IMR-90 (cell line): ENCODE measurements at regions not wholly inside any gene's neighbourhood (a gene's known extent, or its start where the extent isn't known, plus 50 kb on each side); places are given as distances from the start of the nearest gene placed in this dataset.

Experiments
- ATAC-seq: fragments of 200-7000 bp; cut with Tn5 transposase; 2 replicates; pipeline ENCODE4 v1.9.1; 2020; ENCODE audit warnings: low read depth, mild to moderate bottlenecking, moderate library complexity
- BruUV-seq: library from RNA; stranded (reverse); fragments of 400-500 nt; replicated peaks from 2 replicates; lab custom pipeline; 2021; lab: Mats Ljungman, UMichigan
- CTCF ChIA-PET: fragments of 300-600 bp; formaldehyde crosslinking; extraction: SDS; loops from one replicate; lab custom pipeline; 2021; ENCODE audit warnings: antibody characterized with exemption; lab: Yijun Ruan, JAX
- POLR2A ChIA-PET: fragments of 300-600 bp; sonication (Branson Sonifier 250); formaldehyde crosslinking; loops from one replicate; lab custom pipeline; 2022; ENCODE audit warnings: antibody characterized with exemption; ENCODE audit not compliant: unreplicated experiment; lab: Charles Lee
- DNase-seq: peaks from one replicate; pipeline ENCODE4 v3.0.0; 2013
- H2AFZ ChIP-seq: replicated peaks from 2 replicates; pipeline ENCODE3; 2013; ENCODE audit warnings: low read length, mild to moderate bottlenecking; ENCODE audit not compliant: poor library complexity
- H2AK5ac ChIP-seq: 2 replicates; pipeline ENCODE4 v1.6.1; 2013; ENCODE audit warnings: low read depth, low read length, inconsistent platforms
- H2AK9ac ChIP-seq: replicated peaks from 2 replicates; pipeline ENCODE3; 2013; ENCODE audit warnings: mild to moderate bottlenecking, low read depth, low read length, moderate library complexity; ENCODE audit not compliant: poor library complexity
- H2BK120ac ChIP-seq: 2 replicates; pipeline ENCODE4 v1.6.1; 2013; ENCODE audit warnings: low read depth, low read length, inconsistent platforms
- H2BK15ac ChIP-seq: 3 replicates; pipeline ENCODE4 v1.6.1; 2013; ENCODE audit warnings: low read depth, low read length, inconsistent platforms
- H2BK20ac ChIP-seq: 2 replicates; pipeline ENCODE4 v1.6.1; 2013; ENCODE audit warnings: low read depth, mild to moderate bottlenecking, inconsistent platforms, low read length, moderate library complexity
- H2BK5ac ChIP-seq: 2 replicates; pipeline ENCODE4 v1.6.1; 2013; ENCODE audit warnings: mild to moderate bottlenecking, low read depth, low read length, inconsistent platforms; ENCODE audit not compliant: poor library complexity, severe bottlenecking
- H3K14ac ChIP-seq: replicated peaks from 2 replicates; pipeline ENCODE4 v1.6.1; 2013; ENCODE audit warnings: low read depth, low read length, inconsistent platforms
- H3K18ac ChIP-seq: 2 replicates; pipeline ENCODE4 v1.6.1; 2013; ENCODE audit warnings: low read depth, low read length, control low read depth
- H3K23ac ChIP-seq: 2 replicates; pipeline ENCODE4 v1.6.1; 2013; ENCODE audit warnings: low read depth, low read length, inconsistent platforms
- H3K27ac ChIP-seq: 2 replicates; pipeline ENCODE4 v1.5.1; 2013; ENCODE audit warnings: mild to moderate bottlenecking, control low read depth, low read length; ENCODE audit not compliant: insufficient read depth
- H3K27me3 ChIP-seq: 2 replicates; pipeline ENCODE4 v1.6.1; 2013; ENCODE audit warnings: low read length; ENCODE audit not compliant: control insufficient read depth, insufficient read depth
- H3K36me3 ChIP-seq: 2 replicates; pipeline ENCODE4 v1.6.1; 2013; ENCODE audit warnings: low read length, mixed read lengths; ENCODE audit not compliant: control insufficient read depth, insufficient read depth
- H3K4ac ChIP-seq: 2 replicates; pipeline ENCODE4 v1.6.1; 2013; ENCODE audit warnings: low read depth, low read length, inconsistent platforms
- H3K4me1 ChIP-seq: 2 replicates; pipeline ENCODE4 v1.6.1; 2013; ENCODE audit warnings: low read length, mixed read lengths; ENCODE audit not compliant: control insufficient read depth, insufficient read depth
- H3K4me2 ChIP-seq: 2 replicates; pipeline ENCODE4 v1.6.1; 2013; ENCODE audit warnings: low read depth, mild to moderate bottlenecking, control low read depth, low read length, moderate library complexity
- H3K4me3 ChIP-seq: 2 replicates; pipeline ENCODE4 v1.5.1; 2013; ENCODE audit warnings: low read depth, mild to moderate bottlenecking, control low read depth, low read length, moderate library complexity; ENCODE audit not compliant: insufficient read depth
- H3K56ac ChIP-seq: 2 replicates; pipeline ENCODE4 v1.6.1; 2013; ENCODE audit warnings: low read length, inconsistent platforms; ENCODE audit not compliant: insufficient read depth; ENCODE audit errors: extremely low read depth
- H3K79me1 ChIP-seq, 2 experiments: 2 replicates each; pipeline ENCODE4 v1.6.1; 2013; ENCODE audit warnings: low read length in 2 of 2, inconsistent platforms in 1 of 2, low read depth in 1 of 2
- H3K9ac ChIP-seq: 2 replicates; pipeline ENCODE4 v1.6.1; 2013; ENCODE audit warnings: low read depth, low read length, control low read depth
- H3K9me1 ChIP-seq: 2 replicates; pipeline ENCODE4 v1.6.1; 2013; ENCODE audit warnings: low read length, inconsistent platforms; ENCODE audit not compliant: insufficient read depth
- H3K9me3 ChIP-seq: 2 replicates; pipeline ENCODE4 v1.6.1; 2013; ENCODE audit warnings: low read length; ENCODE audit not compliant: control insufficient read depth, insufficient read depth
- H4K20me1 ChIP-seq: 2 replicates; pipeline ENCODE4 v1.6.1; 2013; ENCODE audit warnings: low read length, inconsistent platforms; ENCODE audit not compliant: insufficient read depth
- H4K5ac ChIP-seq: 2 replicates; pipeline ENCODE4 v1.6.1; 2013; ENCODE audit warnings: mild to moderate bottlenecking, low read depth, low read length, control low read depth
- H4K8ac ChIP-seq, 2 experiments: 2 replicates each; pipeline ENCODE4 v1.6.1; 2013; ENCODE audit warnings: low read depth in 2 of 2, low read length in 2 of 2, control low read depth in 1 of 2, inconsistent platforms in 1 of 2
- H4K91ac ChIP-seq: 2 replicates; pipeline ENCODE4 v1.6.1; 2013; ENCODE audit warnings: low read depth, low read length, inconsistent platforms; ENCODE audit not compliant: insufficient read depth
- CEBPB ChIP-seq: IDR thresholded peaks from 2 replicates; pipeline ENCODE4 v1.6.1; 2012; ENCODE audit warnings: low read depth, low read length, improper control_type of control experiment
- CHD1 ChIP-seq: IDR thresholded peaks from 2 replicates; pipeline ENCODE4 v1.6.1; 2012; ENCODE audit warnings: low read depth, low read length, improper control_type of control experiment
- ELK1 ChIP-seq: fragments of 150-350 bp; IDR thresholded peaks from 2 replicates; pipeline ENCODE4 v1.6.1; 2016; ENCODE audit warnings: low read depth, mild to moderate bottlenecking, low read length, moderate library complexity, borderline replicate concordance
- MAFK ChIP-seq: IDR thresholded peaks from 2 replicates; pipeline ENCODE4 v1.6.1; 2012; ENCODE audit warnings: low read depth, low read length, improper control_type of control experiment
- MAZ ChIP-seq: IDR thresholded peaks from 2 replicates; pipeline ENCODE4 v1.6.1; 2012; ENCODE audit warnings: low read depth, mild to moderate bottlenecking, low read length, improper control_type of control experiment, moderate library complexity, borderline replicate concordance
- POLR2A ChIP-seq: IDR thresholded peaks from 2 replicates; pipeline ENCODE4 v1.6.1; 2012; ENCODE audit warnings: mild to moderate bottlenecking, low read depth, low read length
- RCOR1 ChIP-seq: IDR thresholded peaks from 2 replicates; pipeline ENCODE4 v1.6.1; 2012; ENCODE audit warnings: mild to moderate bottlenecking, low read length, improper control_type of control experiment; ENCODE audit not compliant: insufficient replicate concordance
- RFX5 ChIP-seq: IDR thresholded peaks from 2 replicates; pipeline ENCODE4 v1.8.0; 2012; ENCODE audit warnings: low read depth, mild to moderate bottlenecking, low read length, moderate library complexity
- SMC3 ChIP-seq: fragments of 150-350 bp; IDR thresholded peaks from 2 replicates; pipeline ENCODE4 v1.6.1; 2016; ENCODE audit warnings: low read depth, mild to moderate bottlenecking, antibody characterized with exemption, low read length, moderate library complexity
- USF2 ChIP-seq: fragments of 150-350 bp; IDR thresholded peaks from 2 replicates; pipeline ENCODE4 v1.6.1; 2017; ENCODE audit warnings: mild to moderate bottlenecking, antibody characterized with exemption, low read length, low read depth
- dilution Hi-C: fragments of 300-500 bp; cut with HindIII; formaldehyde crosslinking; loops from one replicate; pipeline ENCODE4 v1.14.3; 2018; ENCODE audit warnings: low sequenced_read_pairs; ENCODE audit not compliant: unreplicated experiment
- in situ Hi-C: fragments of 300-500 bp; cut with MboI; formaldehyde crosslinking; loops from 3 replicates; pipeline ENCODE4 v1.14.3; 2019; ENCODE audit warnings: low sequenced_read_pairs, inconsistent platforms, mixed read lengths
- intact Hi-C: fragments of 100-400 bp; cut with micrococcal nuclease; formaldehyde crosslinking; loops from 2 replicates; pipeline ENCODE4 v1.10.0; 2022
- TF ChIP-seq, protein P1 (sequence below): conservative IDR thresholded peaks from 2 replicates; pipeline ENCODE4 v1.5.1; 2012; ENCODE audit warnings: mild to moderate bottlenecking, low read depth, low read length, improper control_type of control experiment

GRCh38 chr3:103918336-103918735 lies 1448.4 kb upstream of the ALCAM start:
- H2AK9ac ChIP-seq: no peak overlapping the region
- TF ChIP-seq SMC3 (no peak), RCOR1 (no peak), MAZ (no peak), CHD1 (no peak), ELK1 (no peak), MAFK (no peak), POLR2A (no peak), CEBPB (no peak), RFX5 (no peak), USF2 (no peak)
- TF ChIP-seq, protein P1, sequence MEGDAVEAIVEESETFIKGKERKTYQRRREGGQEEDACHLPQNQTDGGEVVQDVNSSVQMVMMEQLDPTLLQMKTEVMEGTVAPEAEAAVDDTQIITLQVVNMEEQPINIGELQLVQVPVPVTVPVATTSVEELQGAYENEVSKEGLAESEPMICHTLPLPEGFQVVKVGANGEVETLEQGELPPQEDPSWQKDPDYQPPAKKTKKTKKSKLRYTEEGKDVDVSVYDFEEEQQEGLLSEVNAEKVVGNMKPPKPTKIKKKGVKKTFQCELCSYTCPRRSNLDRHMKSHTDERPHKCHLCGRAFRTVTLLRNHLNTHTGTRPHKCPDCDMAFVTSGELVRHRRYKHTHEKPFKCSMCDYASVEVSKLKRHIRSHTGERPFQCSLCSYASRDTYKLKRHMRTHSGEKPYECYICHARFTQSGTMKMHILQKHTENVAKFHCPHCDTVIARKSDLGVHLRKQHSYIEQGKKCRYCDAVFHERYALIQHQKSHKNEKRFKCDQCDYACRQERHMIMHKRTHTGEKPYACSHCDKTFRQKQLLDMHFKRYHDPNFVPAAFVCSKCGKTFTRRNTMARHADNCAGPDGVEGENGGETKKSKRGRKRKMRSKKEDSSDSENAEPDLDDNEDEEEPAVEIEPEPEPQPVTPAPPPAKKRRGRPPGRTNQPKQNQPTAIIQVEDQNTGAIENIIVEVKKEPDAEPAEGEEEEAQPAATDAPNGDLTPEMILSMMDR: no peak
- no peaks in the 10 kb centered on the region for H3K79me1 ChIP-seq
- no peaks in the 10 kb centered on the region for H4K20me1 ChIP-seq
- H3K4me3 ChIP-seq: no peak overlapping the region
- no peaks in the 10 kb centered on the region for H3K9me3 ChIP-seq
- ChIA-PET POLR2A (no interaction called here), CTCF (interaction anchor here (1.1 kb wide), 1 partner anchor 12 kb away, joined by 3 read pairs; no protein-coding TSS in a partner anchor)
- H3K9ac ChIP-seq: no peak overlapping the region
- DNase-seq (no peak), ATAC-seq (no peak)
- no peaks in the 10 kb centered on the region for H3K9me1 ChIP-seq
- H2BK20ac ChIP-seq: no peak overlapping the region
- no peaks in the 10 kb centered on the region for H3K4me1 ChIP-seq
- no peak overlapping the region for H2BK5ac ChIP-seq
- H3K14ac ChIP-seq: no peak overlapping the region
- H2AK5ac ChIP-seq: no peak overlapping the region
- no peak overlapping the region for H4K8ac ChIP-seq
- H2BK120ac ChIP-seq: no peak overlapping the region
- no peak overlapping the region for H2BK15ac ChIP-seq
- no peak overlapping the region for H4K5ac ChIP-seq
- no peak overlapping the region for H2AFZ ChIP-seq
- intact Hi-C loops: no loop called here
- no peak overlapping the region for H4K91ac ChIP-seq
- H3K27me3 ChIP-seq: no peaks in the 10 kb centered on the region
- H3K23ac ChIP-seq: no peak overlapping the region
- H3K18ac ChIP-seq: no peak overlapping the region
- no peak overlapping the region for H3K4me2 ChIP-seq
- dilution Hi-C loops: no loop called here
- H3K56ac ChIP-seq: no peak overlapping the region
- H3K27ac ChIP-seq: no peak overlapping the region
- no peak overlapping the region for H3K4ac ChIP-seq
- in situ Hi-C loops: no loop called here
- no TSS peak for BruUV-seq
- no peaks in the 10 kb centered on the region for H3K36me3 ChIP-seq
